GM12873 (cell line): ENCODE measurements at regions not wholly inside any gene's neighbourhood (a gene's known extent, or its start where the extent isn't known, plus 50 kb on each side); places are given as distances from the start of the nearest gene placed in this dataset.

ENCODE experiments used
- TF ChIP-seq, protein P1 (sequence below): IDR thresholded peaks from 2 replicates; pipeline ENCODE4 v1.5.1; 2012; ENCODE audit warnings: low read depth, mild to moderate bottlenecking, moderate library complexity, low read length, control low read depth; ENCODE audit not compliant: insufficient read depth; ENCODE audit errors: missing control alignments

DNA sequence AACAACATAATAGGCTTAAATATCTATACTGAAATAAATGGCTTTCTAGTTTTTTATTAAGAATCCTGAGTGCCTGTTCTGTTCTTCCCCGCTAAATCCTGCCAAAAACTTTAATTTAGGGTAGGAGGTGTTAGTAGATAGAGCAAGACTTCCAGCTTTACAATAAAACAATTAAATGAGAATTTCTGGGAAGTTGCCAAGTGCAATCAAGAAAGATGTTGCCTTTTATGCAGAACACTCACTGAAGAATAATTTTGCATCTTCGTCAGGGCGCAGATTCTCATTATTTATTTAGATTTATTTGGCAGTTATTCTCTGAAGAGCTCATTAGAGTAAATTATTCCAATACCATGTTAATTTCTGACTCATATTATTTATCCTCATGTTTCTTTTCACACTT, 103.2 kb upstream of the GPR141 start:
- TF ChIP-seq, protein P1, sequence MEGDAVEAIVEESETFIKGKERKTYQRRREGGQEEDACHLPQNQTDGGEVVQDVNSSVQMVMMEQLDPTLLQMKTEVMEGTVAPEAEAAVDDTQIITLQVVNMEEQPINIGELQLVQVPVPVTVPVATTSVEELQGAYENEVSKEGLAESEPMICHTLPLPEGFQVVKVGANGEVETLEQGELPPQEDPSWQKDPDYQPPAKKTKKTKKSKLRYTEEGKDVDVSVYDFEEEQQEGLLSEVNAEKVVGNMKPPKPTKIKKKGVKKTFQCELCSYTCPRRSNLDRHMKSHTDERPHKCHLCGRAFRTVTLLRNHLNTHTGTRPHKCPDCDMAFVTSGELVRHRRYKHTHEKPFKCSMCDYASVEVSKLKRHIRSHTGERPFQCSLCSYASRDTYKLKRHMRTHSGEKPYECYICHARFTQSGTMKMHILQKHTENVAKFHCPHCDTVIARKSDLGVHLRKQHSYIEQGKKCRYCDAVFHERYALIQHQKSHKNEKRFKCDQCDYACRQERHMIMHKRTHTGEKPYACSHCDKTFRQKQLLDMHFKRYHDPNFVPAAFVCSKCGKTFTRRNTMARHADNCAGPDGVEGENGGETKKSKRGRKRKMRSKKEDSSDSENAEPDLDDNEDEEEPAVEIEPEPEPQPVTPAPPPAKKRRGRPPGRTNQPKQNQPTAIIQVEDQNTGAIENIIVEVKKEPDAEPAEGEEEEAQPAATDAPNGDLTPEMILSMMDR, result no peak

GRCh38 chr7:37590824-37591223, 92.7 kb upstream of the GPR141 start:
- TF ChIP-seq, protein P1, result no peak

- TF ChIP-seq, protein P1, result no peak
Measured at GRCh38 chr7:37592366-37592765, 91.2 kb upstream of the GPR141 start.

- TF ChIP-seq, protein P1, result no peak
Measured at GRCh38 chr7:37594602-37595001, 89.0 kb upstream of the GPR141 start.

DNA sequence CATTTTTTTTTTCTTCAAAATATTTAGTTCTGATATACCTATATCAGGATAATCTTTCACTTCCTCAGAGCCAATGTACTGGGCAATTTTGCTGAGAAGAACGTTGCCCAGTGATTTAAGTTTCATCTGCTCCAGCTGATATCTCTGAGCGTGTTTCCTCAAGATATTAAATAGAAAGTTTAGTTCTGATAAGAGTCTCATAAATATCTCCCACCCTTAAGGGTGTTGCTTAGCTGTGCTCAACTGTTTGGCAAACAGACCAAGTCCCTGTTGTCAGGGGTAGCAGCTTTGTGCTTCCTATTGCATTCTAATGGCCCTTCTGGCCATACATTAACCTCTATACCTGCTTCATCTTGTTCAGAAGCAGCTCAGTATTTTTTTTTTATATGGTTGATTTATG, 84.7 kb upstream of the GPR141 start:
- TF ChIP-seq, protein P1, result no peak

DNA sequence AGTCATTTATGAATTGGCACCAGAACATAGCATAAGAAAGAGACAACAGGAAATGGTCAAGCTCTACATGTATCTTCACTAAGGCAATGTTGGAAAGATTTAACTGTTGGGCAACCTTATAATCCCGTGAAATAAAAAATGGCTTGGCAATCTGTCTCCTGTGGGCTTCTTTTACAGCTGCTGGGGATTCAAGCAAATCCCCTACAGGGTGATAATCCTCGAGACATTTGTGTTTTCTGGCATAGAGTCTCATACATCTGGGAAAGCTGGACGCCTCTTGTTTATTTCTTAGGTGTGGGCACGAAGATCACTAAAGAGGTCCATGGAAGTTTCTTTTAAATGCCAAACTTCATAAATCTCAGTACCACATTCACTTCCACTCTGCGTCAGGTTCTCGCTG, 82.2 kb upstream of the GPR141 start:
- TF ChIP-seq, protein P1, result no peak

- TF ChIP-seq, protein P1, result no peak
Measured at GRCh38 chr7:37604078-37604477, 79.5 kb upstream of the GPR141 start.

GRCh38 chr7:37633048-37633447, 50.5 kb upstream of the GPR141 start:
- TF ChIP-seq, protein P1, result no peak
